ENCODE measurements at regions not wholly inside any gene's neighbourhood (a gene's known extent, or its start where the extent isn't known, plus 50 kb on each side); places are given as distances from the start of the nearest gene placed in this dataset.

- TF ChIP-seq, protein P1, sequence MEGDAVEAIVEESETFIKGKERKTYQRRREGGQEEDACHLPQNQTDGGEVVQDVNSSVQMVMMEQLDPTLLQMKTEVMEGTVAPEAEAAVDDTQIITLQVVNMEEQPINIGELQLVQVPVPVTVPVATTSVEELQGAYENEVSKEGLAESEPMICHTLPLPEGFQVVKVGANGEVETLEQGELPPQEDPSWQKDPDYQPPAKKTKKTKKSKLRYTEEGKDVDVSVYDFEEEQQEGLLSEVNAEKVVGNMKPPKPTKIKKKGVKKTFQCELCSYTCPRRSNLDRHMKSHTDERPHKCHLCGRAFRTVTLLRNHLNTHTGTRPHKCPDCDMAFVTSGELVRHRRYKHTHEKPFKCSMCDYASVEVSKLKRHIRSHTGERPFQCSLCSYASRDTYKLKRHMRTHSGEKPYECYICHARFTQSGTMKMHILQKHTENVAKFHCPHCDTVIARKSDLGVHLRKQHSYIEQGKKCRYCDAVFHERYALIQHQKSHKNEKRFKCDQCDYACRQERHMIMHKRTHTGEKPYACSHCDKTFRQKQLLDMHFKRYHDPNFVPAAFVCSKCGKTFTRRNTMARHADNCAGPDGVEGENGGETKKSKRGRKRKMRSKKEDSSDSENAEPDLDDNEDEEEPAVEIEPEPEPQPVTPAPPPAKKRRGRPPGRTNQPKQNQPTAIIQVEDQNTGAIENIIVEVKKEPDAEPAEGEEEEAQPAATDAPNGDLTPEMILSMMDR (IDR thresholded peaks at IDR 0.05; ENCODE audit: poor library complexity) = no peak
- TF ChIP-seq EZH2 (IDR thresholded peaks at IDR 0.05; ENCODE audit: borderline replicate concordance) (no peak), EZH2phosphoT487 (IDR thresholded peaks at IDR 0.05; ENCODE audit: low read depth, severe bottlenecking, unreplicated experiment) (no peak)
Observed at GRCh38 chr21:43312011-43312410, 114.9 kb downstream of the SIK1 start.
